ENCODE measurements at regions not wholly inside any gene's neighbourhood (a gene's known extent, or its start where the extent isn't known, plus 50 kb on each side); places are given as distances from the start of the nearest gene placed in this dataset.

DNA sequence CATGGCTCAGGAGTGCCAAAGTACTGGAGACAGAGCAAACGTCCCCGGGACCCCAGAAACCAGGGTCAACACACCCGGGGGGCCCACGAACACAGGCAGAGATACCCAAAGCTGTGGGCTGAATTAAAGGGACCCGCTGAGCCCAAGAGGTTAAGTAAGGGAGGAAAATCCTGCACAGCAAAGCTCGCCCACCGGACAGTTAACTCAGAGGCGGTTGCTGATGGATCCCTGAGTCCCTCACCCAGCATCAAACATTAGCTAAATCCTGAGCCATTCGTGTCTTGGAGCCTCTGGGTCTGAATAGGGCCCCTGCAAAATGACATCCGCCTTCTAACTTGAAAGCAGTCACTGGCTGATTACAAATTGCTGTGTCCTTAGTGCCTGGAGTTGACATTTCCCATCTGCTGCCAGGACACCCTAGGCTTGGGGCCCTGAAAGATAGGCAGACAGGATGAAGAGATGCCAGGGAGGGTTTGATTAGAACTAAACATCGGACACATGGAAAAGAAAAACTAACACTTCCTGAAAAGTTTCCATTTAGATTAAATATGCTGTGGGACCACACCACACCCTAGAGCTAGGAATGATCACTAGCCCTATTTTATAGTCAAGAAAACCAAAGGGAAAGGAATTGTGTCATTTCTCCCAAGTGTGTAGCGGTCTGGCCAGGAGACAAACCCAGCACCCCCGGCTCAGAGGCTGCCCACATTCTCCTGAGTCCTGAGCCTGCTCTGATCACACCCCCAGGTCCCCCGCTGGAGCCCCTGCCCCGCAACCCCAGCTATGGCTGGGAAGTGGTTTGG is 239.3 kb downstream of the NPHP4 start:
- no peaks in the 10 kb centered on the region for H4K20me1 ChIP-seq (replicated peaks; ENCODE audit: insufficient read depth)
- no peak for TF ChIP-seq POLR2AphosphoS5 (IDR thresholded peaks at IDR 0.05; ENCODE audit: low read depth)
- TF ChIP-seq, protein P1, sequence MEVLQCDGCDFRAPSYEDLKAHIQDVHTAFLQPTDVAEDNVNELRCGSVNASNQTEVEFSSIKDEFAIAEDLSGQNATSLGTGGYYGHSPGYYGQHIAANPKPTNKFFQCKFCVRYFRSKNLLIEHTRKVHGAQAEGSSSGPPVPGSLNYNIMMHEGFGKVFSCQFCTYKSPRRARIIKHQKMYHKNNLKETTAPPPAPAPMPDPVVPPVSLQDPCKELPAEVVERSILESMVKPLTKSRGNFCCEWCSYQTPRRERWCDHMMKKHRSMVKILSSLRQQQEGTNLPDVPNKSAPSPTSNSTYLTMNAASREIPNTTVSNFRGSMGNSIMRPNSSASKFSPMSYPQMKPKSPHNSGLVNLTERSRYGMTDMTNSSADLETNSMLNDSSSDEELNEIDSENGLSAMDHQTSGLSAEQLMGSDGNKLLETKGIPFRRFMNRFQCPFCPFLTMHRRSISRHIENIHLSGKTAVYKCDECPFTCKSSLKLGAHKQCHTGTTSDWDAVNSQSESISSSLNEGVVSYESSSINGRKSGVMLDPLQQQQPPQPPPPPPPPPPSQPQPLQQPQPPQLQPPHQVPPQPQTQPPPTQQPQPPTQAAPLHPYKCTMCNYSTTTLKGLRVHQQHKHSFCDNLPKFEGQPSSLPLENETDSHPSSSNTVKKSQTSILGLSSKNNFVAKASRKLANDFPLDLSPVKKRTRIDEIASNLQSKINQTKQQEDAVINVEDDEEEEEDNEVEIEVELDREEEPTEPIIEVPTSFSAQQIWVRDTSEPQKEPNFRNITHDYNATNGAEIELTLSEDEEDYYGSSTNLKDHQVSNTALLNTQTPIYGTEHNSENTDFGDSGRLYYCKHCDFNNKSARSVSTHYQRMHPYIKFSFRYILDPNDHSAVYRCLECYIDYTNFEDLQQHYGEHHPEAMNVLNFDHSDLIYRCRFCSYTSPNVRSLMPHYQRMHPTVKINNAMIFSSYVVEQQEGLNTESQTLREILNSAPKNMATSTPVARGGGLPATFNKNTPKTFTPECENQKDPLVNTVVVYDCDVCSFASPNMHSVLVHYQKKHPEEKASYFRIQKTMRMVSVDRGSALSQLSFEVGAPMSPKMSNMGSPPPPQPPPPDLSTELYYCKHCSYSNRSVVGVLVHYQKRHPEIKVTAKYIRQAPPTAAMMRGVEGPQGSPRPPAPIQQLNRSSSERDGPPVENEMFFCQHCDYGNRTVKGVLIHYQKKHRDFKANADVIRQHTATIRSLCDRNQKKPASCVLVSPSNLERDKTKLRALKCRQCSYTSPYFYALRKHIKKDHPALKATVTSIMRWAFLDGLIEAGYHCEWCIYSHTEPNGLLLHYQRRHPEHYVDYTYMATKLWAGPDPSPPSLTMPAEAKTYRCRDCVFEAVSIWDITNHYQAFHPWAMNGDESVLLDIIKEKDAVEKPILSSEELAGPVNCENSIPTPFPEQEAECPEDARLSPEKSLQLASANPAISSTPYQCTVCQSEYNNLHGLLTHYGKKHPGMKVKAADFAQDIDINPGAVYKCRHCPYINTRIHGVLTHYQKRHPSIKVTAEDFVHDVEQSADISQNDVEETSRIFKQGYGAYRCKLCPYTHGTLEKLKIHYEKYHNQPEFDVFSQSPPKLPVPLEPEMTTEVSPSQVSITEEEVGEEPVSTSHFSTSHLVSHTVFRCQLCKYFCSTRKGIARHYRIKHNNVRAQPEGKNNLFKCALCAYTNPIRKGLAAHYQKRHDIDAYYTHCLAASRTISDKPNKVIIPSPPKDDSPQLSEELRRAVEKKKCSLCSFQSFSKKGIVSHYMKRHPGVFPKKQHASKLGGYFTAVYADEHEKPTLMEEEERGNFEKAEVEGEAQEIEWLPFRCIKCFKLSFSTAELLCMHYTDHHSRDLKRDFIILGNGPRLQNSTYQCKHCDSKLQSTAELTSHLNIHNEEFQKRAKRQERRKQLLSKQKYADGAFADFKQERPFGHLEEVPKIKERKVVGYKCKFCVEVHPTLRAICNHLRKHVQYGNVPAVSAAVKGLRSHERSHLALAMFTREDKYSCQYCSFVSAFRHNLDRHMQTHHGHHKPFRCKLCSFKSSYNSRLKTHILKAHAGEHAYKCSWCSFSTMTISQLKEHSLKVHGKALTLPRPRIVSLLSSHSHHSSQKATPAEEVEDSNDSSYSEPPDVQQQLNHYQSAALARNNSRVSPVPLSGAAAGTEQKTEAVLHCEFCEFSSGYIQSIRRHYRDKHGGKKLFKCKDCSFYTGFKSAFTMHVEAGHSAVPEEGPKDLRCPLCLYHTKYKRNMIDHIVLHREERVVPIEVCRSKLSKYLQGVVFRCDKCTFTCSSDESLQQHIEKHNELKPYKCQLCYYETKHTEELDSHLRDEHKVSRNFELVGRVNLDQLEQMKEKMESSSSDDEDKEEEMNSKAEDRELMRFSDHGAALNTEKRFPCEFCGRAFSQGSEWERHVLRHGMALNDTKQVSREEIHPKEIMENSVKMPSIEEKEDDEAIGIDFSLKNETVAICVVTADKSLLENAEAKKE (CRISPR knock-in tag; IDR thresholded peaks at IDR 0.05), result no peak
- TF ChIP-seq STAT1 (IDR thresholded peaks at IDR 0.05; ENCODE audit: unreplicated experiment), result no peak
- TF ChIP-seq ZNF114 (CRISPR knock-in tag; IDR thresholded peaks at IDR 0.05), result no peak
- TF ChIP-seq CREB1 (CRISPR knock-in tag; IDR thresholded peaks at IDR 0.05; ENCODE audit: low read depth), result no peak
- TF ChIP-seq, protein P2, sequence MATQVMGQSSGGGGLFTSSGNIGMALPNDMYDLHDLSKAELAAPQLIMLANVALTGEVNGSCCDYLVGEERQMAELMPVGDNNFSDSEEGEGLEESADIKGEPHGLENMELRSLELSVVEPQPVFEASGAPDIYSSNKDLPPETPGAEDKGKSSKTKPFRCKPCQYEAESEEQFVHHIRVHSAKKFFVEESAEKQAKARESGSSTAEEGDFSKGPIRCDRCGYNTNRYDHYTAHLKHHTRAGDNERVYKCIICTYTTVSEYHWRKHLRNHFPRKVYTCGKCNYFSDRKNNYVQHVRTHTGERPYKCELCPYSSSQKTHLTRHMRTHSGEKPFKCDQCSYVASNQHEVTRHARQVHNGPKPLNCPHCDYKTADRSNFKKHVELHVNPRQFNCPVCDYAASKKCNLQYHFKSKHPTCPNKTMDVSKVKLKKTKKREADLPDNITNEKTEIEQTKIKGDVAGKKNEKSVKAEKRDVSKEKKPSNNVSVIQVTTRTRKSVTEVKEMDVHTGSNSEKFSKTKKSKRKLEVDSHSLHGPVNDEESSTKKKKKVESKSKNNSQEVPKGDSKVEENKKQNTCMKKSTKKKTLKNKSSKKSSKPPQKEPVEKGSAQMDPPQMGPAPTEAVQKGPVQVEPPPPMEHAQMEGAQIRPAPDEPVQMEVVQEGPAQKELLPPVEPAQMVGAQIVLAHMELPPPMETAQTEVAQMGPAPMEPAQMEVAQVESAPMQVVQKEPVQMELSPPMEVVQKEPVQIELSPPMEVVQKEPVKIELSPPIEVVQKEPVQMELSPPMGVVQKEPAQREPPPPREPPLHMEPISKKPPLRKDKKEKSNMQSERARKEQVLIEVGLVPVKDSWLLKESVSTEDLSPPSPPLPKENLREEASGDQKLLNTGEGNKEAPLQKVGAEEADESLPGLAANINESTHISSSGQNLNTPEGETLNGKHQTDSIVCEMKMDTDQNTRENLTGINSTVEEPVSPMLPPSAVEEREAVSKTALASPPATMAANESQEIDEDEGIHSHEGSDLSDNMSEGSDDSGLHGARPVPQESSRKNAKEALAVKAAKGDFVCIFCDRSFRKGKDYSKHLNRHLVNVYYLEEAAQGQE (IDR thresholded peaks at IDR 0.05; ENCODE audit: unreplicated experiment), result no peak
- TF ChIP-seq NANOG (IDR thresholded peaks at IDR 0.05; ENCODE audit: borderline replicate concordance), result no peak
- no peak for TF ChIP-seq EZH2 (IDR thresholded peaks at IDR 0.05; ENCODE audit: low read depth, unreplicated experiment)
- TF ChIP-seq EZH2phosphoT487 (IDR thresholded peaks at IDR 0.05; ENCODE audit: unreplicated experiment), result no peak
- no peaks in the 10 kb centered on the region for H3F3A ChIP-seq (replicated peaks; ENCODE audit: low read depth)
- Mint-ChIP-seq H3K4me3 (no peak overlapping the region), H3K9me3 (no peaks in the 10 kb centered on the region), H3K27ac (peak overlapping the region; percentile 75), H3K4me1 (peaks cover 45% of the 10 kb centered on the region), H3K36me3 (ENCODE audit: low read depth) (no peaks in the 10 kb centered on the region; the same call in 2 of the 3 replicates), H3K27me3 (ENCODE audit: insufficient read depth, low read depth, poor library complexity) (peaks cover 1% of the 10 kb centered on the region)
- no peak overlapping the region for H3K4me3 ChIP-seq
- no peaks in the 10 kb centered on the region for H3K9me2 ChIP-seq (ENCODE audit: insufficient read depth)
- H3K27ac ChIP-seq (ENCODE audit: low read depth), result no peak overlapping the region
- ATAC-seq (no peak), DNase-seq (ENCODE audit: low spot score) (no peak)
- no peak overlapping the region for H3K4me2 ChIP-seq
- no peaks in the 10 kb centered on the region for H3K27me3 ChIP-seq (ENCODE audit: insufficient read depth)
- H3K79me2 ChIP-seq (replicated peaks; ENCODE audit: insufficient read depth), result no peaks in the 10 kb centered on the region
- H2AFZ ChIP-seq, result no peak overlapping the region
- no peaks in the 10 kb centered on the region; the same call in 1 of the 2 replicates for H3K36me3 ChIP-seq (ENCODE audit: insufficient read depth)
- H3K4me1 ChIP-seq (ENCODE audit: insufficient read depth), result no peaks in the 10 kb centered on the region
